Left ventricle myocardium inferior (tissue), 1 donor: ENCODE measurements at regions not wholly inside any gene's neighbourhood (a gene's known extent, or its start where the extent isn't known, plus 50 kb on each side); places are given as distances from the start of the nearest gene placed in this dataset.

Experiments
- DNase-seq: peaks from one replicate; pipeline ENCODE4 v3.0.0-alpha.2; 2020
- H3K27ac ChIP-seq: fragments of 200-600 bp; replicated peaks from 2 replicates; pipeline ENCODE4 v1.8.0; 2021
- H3K27me3 ChIP-seq: fragments of 200-600 bp; 2 replicates; pipeline ENCODE4 v1.8.0; 2021; ENCODE audit warnings: low read depth
- H3K36me3 ChIP-seq: fragments of 200-600 bp; 2 replicates; pipeline ENCODE4 v1.8.0; 2021
- H3K4me1 ChIP-seq: fragments of 200-600 bp; 2 replicates; pipeline ENCODE4 v1.8.0; 2021
- H3K4me3 ChIP-seq: fragments of 200-600 bp; 2 replicates; pipeline ENCODE4 v1.8.0; 2021; ENCODE audit warnings: mild to moderate bottlenecking, moderate library complexity
- H3K9me3 ChIP-seq: fragments of 200-600 bp; replicated peaks from 2 replicates; pipeline ENCODE4 v1.8.0; 2021
- CTCF ChIP-seq: fragments of 200-600 bp; IDR thresholded peaks from 2 replicates; pipeline ENCODE4 v1.8.0; 2021; ENCODE audit warnings: antibody characterized with exemption, mild to moderate bottlenecking, borderline replicate concordance
- intact Hi-C: fragments of 100-400 bp; cut with micrococcal nuclease; formaldehyde crosslinking; loops from one replicate; pipeline ENCODE4 v1.11.0; 2022
- donor health status: DM: no; HTN: yes; CAD: no; lungs with severe emphysema.

DNA sequence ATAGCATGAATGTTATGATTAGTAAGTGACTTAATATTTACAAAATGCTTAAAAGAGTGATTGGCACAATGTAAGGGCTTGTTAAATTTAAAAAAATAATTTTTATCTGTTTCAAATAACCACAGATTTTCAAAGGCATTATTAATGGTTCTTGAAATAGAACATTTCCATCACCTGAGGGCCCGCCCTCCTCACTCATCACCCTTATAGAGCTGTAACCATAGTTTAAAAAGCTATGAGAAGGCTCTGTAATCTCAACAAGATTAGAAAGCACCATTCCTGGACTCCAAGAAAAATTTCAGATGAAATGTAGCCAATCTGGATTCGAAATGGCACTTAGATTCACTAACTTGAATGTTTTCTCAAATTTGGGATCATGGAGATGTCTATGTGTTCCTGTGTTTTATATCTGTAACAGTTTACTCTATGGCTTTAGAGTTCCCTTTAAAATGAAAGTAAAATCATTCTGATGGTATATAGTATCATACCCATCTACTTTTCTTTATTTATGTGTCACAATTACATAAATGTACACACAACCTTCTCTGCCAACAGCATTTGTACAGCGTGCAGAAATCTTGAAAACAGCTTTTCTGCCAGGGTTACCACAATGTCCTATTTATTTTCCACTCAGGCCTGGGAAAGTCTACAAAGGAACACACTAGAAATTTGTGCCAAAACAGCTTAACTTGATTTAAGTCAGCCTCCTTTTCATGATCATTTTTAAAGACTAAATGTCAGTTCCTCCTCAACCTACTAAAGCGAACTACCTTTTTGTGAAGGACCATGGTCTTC, 207.7 kb downstream of the TBX18 start:
- no peak for TF ChIP-seq CTCF
- Histone ChIP-seq H3K36me3 (no peaks in the 10 kb centered on the region), H3K9me3 (peaks cover 4% of the 10 kb centered on the region), H3K4me1 (no peaks in the 10 kb centered on the region), H3K27me3 (no peaks in the 10 kb centered on the region), H3K4me3 (no peak overlapping the region), H3K27ac (peak overlapping the region; percentile 47)
- no peak for DNase-seq
- intact Hi-C loops, result no loop called here

DNA sequence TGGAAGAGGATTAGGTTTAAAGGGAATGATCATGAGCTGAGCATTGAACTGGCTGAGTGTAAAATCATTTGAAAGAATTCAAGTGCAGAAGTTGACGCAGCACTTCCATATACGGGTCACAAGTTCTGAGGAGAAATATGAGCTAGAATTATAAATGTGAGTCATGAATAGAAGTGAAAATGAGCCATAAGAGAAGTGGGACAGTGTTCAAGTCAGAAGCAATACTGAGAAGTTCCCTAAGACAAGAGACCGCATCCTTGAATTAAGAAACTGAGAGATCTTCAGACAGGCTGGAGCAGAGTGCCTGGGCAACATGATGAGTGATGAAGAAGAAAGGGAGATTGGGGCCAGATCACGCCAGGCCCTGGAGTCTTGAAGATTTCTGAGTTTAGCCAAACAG, 209.7 kb downstream of the TBX18 start:
- no peak for DNase-seq
- H3K27me3 ChIP-seq, result no peaks in the 10 kb centered on the region
- H3K36me3 ChIP-seq, result no peaks in the 10 kb centered on the region
- H3K27ac ChIP-seq, result no peak overlapping the region
- H3K9me3 ChIP-seq, result no peaks in the 10 kb centered on the region
- H3K4me1 ChIP-seq, result no peaks in the 10 kb centered on the region
- intact Hi-C loops, result no loop called here
- no peak overlapping the region for H3K4me3 ChIP-seq
- no peak for TF ChIP-seq CTCF

DNA sequence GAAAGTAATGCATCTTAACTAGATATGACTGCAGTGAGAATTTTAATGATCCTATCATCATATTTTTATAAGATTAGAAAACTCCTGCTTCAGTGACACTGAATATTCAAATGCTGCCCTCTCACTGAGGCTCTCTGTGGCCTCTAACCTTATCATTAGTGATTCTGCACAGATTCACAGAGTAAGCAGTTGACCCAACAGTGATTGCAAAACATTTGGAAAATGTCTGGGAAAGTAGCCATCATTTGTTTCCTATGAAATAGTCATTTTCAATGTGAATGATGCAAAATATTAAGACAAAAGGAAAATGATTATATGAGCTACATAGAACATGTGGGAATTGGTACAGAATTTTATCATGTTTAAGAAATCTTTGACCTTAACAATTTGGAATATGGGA, 210.3 kb downstream of the TBX18 start:
- H3K36me3 ChIP-seq, result no peaks in the 10 kb centered on the region

DNA sequence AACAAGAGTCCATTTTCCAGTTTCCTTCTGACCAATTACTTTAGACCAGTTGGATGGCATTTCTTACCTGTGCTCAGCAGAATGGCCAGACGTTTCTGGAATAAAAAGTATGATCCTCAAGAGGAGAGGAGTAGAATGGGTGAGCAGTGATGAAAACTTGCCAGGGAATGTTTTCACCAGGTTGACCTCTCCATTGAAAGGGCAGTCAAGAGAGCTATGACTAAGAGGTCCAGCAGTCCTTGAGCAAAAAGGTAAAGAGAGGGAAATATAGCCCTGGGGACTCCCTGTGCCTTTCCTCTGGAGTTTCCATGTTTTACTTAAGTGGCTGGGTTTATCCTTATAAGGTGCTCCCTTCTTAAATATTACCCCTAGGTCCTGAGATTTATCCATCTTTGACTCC, 210.9 kb downstream of the TBX18 start:
- H3K27me3 ChIP-seq, result no peaks in the 10 kb centered on the region
- TF ChIP-seq CTCF, result no peak
- H3K4me3 ChIP-seq, result no peak overlapping the region
- intact Hi-C loops, result no loop called here
- H3K9me3 ChIP-seq, result no peaks in the 10 kb centered on the region
- H3K4me1 ChIP-seq, result no peaks in the 10 kb centered on the region
- DNase-seq, result no peak
- H3K27ac ChIP-seq, result no peak overlapping the region
- H3K36me3 ChIP-seq, result no peaks in the 10 kb centered on the region

More for the DNA sequence above, 210.3 kb downstream of the TBX18 start:
- no peak for TF ChIP-seq CTCF
- intact Hi-C loops, result no loop called here
- Histone ChIP-seq H3K27me3 (no peaks in the 10 kb centered on the region), H3K4me1 (no peaks in the 10 kb centered on the region), H3K9me3 (no peaks in the 10 kb centered on the region), H3K27ac (no peak overlapping the region), H3K4me3 (no peak overlapping the region)
- DNase-seq, result no peak

GRCh38 chr6:84551797-84552196, 212.6 kb downstream of the TBX18 start:
- DNase-seq, result no peak
- Histone ChIP-seq H3K27me3 (no peaks in the 10 kb centered on the region), H3K9me3 (no peaks in the 10 kb centered on the region), H3K4me3 (no peak overlapping the region), H3K36me3 (no peaks in the 10 kb centered on the region), H3K4me1 (no peaks in the 10 kb centered on the region), H3K27ac (no peak overlapping the region)
- intact Hi-C loops, result no loop called here
- no peak for TF ChIP-seq CTCF
